Kidney tubule cell (primary cell): ENCODE measurements at regions not wholly inside any gene's neighbourhood (a gene's known extent, or its start where the extent isn't known, plus 50 kb on each side); places are given as distances from the start of the nearest gene placed in this dataset.
"Not testable (repeated sequence)": the region's sequence is repeated elsewhere in the genome, so short reads cannot be mapped to it uniquely, and the experiment has no call there.

ENCODE experiments used
- DNase-seq: peaks from one replicate; pipeline ENCODE4 v3.0.0-alpha.2; 2018; ENCODE audit warnings: low spot score

DNA sequence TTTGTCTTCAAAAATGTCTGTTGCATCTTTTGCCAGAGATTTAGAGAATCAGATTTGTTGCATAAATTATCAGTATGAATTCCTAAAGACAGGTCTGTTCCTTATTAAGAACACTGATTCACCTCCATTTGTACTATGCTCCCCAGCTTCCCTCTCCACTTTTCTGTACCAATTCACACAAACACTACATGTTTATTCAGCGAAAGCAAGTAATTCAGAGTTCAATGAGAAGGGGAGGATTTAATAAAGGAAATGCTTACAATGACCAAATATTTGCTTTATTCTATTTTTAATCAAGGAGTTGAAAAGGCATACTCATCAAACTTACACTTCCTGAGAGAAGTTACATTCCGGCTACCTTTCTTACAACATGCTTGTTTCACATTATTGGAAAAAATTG is 135.5 kb downstream of the NBPF8 start:
- not testable (repeated sequence) for DNase-seq

DNA sequence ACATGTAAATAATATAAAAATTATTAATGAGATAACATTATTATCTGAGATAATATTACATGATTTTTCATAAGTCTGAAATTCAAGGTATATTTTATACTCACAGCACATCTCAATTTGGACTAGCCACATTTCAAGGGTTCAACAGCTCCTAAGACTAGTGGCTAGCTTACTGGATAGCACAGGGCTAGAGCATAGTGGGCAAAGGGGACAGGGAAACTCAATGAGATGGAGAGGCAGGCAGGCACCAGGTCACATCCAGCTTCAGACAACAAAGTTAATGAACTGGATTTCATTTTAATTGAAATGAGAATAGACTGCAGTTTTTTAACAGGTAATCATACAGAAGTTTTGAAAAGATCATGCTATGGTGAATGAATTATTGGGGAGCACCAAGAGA is 137.4 kb downstream of the NBPF8 start:
- DNase-seq, result not testable (repeated sequence)

DNA sequence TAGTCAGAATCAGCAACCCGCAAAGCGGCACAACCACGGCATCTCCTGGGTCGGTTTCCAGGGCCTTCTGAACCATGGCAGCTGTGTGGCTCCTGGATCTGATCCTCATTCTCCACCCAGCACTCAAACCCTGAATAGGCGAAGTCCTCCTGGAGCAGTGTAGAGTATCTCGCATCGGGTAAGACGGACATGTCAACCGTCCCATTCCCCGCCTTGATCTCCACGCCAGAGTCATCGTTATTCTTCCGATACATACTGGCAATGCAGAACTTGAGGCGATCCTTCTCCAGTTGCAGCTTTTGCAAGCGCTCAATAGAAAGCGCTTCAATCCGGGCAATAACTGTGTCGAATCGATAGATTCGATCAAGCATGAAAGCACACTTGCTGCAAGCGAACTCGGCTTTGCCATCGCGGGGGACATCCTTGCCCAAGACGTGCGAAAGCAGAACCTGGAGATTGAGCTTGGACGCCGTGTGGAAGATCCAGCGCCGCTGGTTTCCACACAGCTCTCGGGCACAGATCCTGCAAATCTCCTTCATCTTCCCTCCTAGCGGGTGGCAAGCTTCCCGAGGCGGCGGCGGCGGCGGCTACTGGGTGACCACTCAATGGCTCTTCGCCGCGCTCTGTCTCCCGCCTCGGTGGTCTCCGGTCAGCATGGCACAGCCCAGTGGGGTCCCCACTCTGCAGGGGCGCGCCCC is 142.9 kb downstream of the NBPF8 start:
- peak; percentile 1 for DNase-seq

DNA sequence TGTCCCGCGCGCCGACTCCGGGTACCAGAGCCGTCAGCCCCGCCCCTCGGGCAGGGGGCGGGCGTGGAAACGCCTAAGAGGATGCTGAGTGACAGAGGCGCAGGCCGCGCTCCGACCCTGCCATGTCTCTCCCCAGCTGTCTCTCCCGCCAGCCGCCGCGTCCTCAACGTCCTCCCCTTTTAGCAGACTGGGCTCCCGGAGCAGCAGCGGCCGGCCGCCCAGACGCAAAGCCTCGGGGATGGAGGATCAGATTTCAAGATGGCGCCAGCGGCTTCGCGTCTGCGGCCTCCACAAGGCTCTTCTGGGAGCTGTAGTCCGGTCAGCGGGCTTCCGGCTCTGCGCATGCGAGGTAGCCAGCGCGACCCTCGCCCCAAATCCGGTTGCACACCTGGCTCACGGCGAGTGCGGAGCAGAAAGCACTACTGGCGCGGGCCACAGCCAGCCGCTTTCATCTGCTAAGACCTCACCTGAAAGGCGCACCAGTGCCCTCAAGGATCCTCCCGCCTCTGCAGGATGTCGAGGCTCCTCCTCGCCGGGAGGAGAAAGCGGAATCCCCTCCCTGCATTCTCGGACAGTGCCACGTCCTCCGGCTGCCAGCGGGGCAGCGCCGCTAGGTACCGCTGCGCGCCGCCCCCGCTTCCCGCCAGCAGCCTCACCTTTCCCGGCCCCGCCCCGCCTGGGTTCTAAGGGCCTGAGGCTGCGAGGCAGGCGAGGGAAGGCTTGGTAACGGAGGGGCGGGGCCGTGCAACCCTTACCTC is 143.6 kb downstream of the NBPF8 start:
- peak; percentile 85 for DNase-seq

DNA sequence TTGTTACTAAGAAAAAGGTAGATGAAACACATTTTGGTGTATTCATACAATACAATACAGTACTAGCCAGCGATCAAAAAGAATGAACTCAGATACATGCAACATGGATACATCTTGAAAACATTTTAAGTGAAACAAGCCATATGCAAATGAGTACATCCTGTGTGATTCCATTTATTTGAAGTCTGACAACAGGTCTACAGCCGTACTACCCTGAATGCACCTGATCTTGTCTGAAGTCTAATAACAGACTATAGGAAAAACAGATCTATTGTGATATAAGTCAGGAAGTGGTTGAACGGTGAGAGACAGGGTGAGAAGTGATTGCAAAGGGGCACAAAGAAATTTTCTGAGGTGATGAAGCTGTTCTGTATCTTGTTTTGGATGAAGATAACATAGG is 146.9 kb downstream of the NBPF8 start:
- not testable (repeated sequence) for DNase-seq

DNA sequence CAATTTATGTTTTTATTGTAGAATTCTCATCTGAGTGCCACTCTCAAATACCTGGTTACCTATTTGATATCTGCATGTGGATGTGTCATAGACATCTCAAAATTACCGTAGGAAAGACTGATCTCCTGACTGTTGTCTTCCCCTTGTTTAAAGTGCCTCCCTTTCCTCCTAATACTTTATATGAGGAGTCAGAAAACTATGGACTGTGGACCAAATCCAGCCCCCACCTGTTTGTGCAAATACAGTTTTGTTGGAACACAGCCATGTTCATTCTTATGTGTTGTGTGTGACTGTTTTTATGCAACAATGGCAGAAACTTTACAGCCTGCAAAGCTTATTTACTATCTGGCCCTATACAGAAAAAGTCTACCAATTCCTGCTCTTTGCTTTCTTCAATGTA is 150.6 kb downstream of the NBPF8 start:
- DNase-seq, result not testable (repeated sequence)

DNA sequence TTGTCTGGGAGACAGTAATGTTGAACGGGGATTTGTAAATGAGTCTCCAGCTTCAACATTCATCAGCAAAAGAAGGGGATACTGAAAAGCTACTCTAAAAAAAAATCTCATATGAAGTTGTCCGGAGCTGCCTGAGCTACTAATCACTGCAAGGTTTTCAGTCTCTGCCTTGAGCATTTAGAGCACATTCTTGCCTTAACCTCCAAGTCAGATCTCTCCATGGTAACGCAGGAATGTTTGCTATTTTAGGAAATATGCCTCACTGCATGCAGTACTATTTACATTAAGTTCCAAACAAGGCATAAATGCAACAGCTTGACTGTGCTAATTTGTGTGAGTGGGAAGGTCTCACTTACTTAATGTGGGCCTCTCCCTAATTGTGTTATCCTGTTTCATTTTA is 152.8 kb downstream of the NBPF8 start:
- not testable (repeated sequence) for DNase-seq

DNA sequence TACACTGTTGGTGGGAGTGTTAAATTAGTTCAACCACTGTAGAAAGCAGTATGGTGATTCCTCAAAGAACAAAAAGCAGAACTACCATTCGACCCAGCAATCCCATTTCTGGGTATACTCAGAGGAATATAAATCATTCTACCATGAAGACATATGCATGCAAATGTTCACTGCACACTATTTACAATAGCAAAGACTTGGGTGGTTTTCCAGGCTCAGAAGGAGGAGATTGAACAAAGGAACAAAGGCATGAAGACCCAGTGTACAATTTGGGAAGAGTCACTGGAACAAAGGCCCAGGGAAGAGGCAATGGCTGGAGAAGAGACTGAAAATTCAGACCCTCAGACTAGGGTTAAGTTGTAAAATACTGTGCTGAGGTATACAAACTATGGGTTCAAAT is 148.5 kb upstream of the NBPF26 start:
- DNase-seq, result not testable (repeated sequence)

DNA sequence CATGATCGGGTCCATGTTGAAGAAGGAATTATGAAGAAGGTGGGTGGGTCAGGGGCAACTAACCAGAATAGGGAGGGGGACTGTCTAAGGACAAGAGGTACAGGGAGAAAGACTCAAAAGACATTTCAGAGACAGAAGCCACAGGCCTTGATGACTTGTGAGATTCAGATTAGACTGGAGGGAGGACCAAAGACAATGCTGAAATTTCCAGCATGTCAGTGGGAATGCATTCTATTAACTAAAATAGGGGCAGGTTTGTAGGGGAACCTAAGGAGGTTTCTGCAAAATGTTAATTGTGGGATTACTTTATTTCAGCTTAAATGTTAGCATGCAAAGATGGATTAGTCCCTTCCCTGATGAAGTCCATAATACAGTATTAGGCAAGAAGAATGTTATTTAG is 141.6 kb upstream of the NBPF26 start:
- not testable (repeated sequence) for DNase-seq

DNA sequence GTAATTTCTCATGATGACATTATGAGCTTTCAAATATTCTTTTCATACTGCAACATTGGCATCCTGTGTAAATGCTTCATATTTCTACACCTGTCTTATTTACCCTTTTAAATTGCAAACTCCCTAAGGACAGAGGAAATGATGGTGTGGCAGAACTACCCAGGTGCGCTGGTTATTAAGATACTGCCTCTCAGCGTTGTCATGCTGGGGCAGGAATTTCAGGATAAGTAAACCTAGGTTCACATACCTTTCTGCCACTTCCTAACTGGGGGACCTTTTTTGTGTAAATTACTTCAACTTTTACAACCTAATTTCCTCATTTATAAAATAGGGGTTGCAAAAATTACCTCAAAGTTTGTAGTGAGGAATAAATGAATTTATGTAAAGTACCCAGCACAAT is 137.7 kb upstream of the NBPF26 start:
- not testable (repeated sequence) for DNase-seq

DNA sequence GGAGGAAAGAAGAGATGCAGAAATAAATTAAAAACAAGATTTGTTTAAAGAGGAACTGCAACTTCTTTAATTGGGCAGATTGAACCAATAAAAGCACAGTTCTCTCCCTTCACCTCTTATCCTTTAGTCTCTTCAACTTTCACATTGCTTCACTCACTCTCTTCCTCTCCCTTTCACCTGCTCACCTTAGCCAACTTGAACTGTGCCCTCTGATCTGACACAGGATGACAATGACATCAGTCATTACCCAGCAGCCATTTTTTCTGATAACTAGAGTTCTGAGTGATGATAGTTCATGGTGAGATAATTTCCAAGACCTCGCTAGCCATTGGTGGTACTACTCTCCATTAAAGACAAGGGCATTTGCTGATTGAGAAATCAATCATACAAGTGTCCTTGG is 134.9 kb upstream of the NBPF26 start:
- not testable (repeated sequence) for DNase-seq

DNA sequence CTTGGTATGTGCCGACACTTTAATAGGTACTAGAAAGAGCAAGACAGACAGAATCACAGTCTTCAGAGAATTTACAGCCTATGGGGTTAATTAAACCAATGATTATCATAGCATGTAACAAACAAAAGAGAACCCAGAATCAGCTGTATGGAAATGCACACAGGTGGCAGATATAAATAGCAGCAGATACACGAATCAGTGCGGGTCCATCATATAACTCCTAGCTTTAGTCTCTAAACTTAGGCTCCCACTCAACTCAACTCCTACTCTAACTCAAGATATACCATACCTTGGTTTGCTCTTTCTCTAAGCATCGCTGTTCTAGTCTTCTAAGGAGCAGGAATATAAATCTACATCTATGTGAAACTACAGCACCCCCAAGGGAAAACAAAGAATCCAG is 132.0 kb upstream of the NBPF26 start:
- DNase-seq, result not testable (repeated sequence)

DNA sequence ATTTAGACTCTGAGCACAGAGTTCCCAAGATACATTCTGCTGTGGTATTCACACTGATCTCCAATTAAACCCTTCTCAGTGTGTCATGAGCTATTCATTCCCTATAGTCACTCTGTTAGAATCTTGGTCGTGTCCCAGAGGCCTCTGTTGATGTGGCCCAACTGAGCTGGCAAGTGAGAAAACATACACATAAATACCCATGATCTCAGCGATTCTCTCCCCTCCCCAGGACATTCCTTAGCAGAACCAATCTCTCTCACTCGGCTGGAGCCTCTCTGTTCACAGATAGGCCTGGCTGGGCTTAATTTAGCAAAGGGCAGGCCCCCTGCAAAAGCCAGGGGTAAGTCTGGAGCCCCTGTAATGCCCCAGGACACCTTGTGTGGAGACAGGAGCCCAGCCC is 130.8 kb upstream of the NBPF26 start:
- not testable (repeated sequence) for DNase-seq

DNA sequence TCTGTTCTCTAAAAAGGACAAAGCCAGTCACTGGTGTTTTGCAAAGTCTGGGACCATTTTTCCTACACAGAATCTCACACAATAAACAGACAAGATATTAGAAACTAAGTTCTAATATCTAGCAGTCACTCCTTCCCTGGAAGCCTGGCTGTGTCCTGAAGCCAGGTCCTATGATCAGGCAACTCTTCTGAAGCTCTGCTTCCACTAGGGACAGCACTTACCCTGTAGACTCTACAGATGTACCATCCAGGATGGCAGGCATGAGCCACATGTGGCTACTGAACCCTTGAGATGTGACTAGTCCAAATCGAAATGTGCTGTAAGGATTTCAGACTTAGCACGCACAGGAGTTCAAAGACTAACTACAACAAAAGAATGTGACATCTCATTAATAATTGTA is 130.1 kb upstream of the NBPF26 start:
- DNase-seq, result not testable (repeated sequence)

DNA sequence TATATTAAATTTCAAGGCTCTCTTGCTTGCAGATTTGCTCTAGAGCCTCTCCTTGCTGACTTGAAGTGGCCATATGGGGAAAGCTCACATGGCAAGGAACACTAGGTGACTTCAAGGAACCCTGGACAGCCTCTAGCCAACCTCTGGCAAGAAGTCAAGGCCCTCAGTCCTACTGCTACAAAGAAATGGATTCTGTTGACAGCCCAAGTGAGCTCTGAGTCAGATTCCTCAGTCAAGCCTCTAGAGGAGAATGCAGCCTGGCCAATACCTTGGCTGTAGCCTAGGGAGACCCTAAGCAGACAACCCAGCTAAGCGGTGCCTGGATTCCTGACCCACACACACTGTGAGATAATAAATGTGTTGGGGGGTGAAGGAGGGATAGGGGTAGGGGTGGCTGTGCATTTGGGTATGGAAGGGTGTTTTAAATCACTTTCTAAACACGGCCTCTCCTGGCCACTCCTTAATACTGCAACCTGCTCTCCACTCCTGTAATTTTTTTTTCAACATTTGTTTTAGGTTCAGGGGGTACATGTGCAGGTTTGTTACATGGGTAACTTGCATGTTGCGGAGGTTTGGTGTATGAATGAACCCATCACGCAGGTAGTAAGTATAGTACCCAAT is 125.3 kb upstream of the NBPF26 start:
- DNase-seq, result not testable (repeated sequence)

DNA sequence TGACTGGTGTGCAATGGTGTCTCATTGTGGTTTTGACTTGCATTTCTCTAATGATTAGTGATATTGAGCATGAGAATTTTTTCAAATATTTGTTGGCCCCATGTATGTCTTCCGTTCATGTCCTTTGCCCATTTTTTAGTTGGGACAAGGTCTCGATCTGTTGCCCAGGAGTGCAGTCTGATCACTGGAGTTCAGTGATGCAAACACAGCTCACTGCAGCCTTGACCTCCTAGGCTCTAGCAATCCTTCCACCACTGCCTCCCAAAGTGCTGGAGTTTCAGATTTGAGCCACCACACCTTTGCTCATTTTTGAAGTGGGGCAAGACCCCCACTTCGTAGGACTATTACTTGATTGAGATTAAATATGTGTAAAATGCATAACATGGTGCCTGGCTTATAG is 124.2 kb upstream of the NBPF26 start:
- DNase-seq, result not testable (repeated sequence)

DNA sequence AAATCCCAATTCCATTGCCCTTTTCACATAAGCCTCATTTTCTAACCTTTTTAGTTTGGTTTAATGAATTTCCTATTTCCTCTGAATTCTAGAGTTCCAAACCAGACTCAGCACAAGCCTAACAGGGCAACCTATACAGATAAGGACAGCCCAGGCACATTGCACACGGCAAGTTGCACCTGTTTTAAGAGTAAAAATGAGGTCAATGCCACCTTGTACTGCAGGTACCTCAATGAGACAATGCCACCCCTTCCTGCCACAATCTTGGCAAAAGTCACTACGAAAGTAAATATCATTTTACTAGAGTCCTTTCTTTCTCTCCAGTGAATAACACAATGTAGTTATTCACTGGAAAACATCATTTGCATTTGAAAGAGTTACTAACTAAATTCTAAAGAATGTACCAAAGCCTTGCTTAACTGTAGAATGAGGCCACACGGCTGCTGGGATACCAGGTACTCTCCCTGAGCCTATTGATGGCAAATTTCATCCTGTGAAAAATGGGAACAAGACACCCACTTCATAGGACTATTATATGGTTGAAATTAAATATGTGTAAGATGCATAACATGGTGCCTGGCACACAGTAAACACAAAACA is 123.2 kb upstream of the NBPF26 start:
- not testable (repeated sequence) for DNase-seq

DNA sequence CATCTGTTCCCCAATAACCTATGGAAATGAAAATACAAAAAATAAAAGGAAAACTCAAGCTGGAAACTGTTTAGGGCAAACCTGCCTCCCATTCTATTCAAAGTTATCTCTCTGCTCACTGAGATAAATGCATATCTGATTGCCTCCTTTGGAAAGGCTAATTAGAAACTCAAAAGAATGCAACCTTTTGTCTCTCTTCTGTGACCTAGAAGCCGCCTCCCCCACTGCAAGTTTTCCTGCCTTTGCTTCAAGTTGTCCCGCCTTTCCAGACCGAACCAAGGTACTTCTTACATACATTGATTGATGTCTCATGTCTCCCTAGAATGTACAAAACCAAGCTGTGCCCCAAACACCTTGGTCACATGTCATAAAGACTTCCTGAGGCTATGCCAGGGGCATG is 115.9 kb upstream of the NBPF26 start:
- DNase-seq, result not testable (repeated sequence)

DNA sequence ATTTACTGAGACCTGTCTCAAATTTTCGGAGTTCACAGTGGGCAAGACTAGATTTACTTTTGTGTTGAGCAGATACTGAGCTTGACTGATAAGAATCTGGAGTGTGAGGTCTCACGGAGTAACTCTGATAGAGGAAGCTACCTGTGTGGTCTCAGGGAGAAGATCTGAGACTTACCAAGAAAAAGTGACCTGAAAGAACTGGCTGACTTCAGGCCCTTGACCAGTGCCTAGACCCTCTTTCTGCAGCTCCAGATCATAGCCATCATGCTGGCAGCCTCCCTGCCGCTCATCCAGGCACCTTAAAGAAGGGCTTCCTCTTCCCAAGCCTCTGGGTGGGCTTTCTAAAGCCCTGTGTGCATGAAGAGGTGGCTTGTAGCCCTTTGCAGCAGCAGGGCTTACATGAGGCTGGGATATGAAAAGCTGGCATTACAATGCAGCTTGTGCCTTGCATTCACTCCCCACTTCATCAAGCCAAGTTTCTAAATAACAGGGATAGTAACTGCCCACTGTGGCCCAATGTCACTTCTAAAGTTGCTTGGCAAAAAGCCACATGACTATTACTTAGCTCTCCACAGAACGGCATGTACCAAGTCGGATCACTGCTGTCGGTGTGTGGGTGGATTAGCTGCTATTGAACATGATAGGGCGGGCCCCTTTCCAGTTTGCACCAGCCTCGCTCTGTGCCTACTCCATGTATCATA is 115.3 kb upstream of the NBPF26 start:
- DNase-seq, result not testable (repeated sequence)

DNA sequence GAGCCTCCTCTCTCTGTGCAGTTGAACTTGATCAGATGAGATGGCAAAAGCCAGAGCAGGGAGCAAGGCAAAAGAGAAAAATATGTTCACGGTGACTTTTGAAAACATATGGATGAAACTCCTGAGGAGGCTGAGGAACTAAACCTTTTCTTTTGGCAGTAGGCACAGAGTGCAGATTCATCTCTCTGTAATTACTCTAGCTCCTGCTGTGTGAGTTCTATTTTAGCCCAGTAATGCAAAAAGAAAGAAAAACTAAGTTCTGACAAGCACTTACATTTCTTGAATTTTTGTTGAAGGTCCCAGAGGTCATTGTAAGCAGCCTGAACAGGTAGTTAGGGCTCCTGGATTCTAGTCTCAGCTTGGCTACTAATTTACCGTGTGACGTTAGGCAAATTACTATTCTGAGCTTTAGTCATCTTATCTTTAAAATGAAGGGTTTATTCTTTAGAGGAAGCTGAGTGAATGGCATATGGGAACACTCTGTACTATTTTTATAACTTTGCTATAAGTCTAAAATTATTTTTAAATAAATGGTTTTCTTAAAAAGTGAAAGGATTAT is 114.7 kb upstream of the NBPF26 start:
- DNase-seq, result not testable (repeated sequence)

DNA sequence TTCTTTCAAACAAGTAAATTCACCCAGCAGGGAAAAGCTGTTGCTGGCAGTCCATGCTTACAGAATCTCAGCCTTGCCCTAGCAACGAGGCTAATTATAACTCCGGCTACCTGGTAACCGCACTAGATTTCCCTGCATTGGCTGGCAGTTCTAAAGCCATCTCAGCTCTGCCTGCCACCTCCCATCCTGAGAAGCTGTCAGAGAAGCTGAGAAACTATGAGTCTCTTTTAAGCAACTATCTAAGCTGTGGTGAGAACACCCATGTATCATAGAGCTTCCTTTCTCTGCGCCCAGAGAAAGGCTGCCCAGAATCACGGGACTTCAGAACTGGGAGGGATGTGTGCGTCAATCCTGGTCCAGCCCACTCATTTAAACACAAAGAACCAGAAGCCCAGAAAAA is 113.9 kb upstream of the NBPF26 start:
- DNase-seq, result not testable (repeated sequence)
